ENCODE measurements at regions not wholly inside any gene's neighbourhood (a gene's known extent, or its start where the extent isn't known, plus 50 kb on each side); places are given as distances from the start of the nearest gene placed in this dataset.

- Histone ChIP-seq H2AFZ (ENCODE audit: control insufficient read depth, low read depth, low read length) (0 out of 2 replicates have a peak overlapping the region, but pooled peaks have one; percentile 4), H3K79me2 (ENCODE audit: control insufficient read depth, insufficient read depth, low read length) (no peaks in the 10 kb centered on the region), H3K27me3 (replicated peaks in 1 of 2; ENCODE audit: control insufficient read depth in 2 of 2, insufficient read depth in 2 of 2, low read length in 1 of 2) (no peaks in the 10 kb centered on the region), H3K4me3 (no peak overlapping the region), H3K4me2 (ENCODE audit: control insufficient read depth, insufficient read depth) (no peak overlapping the region), H3K9me3 (replicated peaks; ENCODE audit: control insufficient read depth, insufficient read depth, low read length) (no peaks in the 10 kb centered on the region), H3K4me1 (ENCODE audit: control insufficient read depth, insufficient read depth, low read length) (peaks cover 19% of the 10 kb centered on the region), H3K27ac (ENCODE audit: control insufficient read depth, insufficient read depth) (no peak overlapping the region), H3K36me3 (ENCODE audit: control insufficient read depth in 2 of 2, insufficient read depth in 2 of 2, low read length in 1 of 2) (no peaks in the 10 kb centered on the region), H4K20me1 (ENCODE audit: control insufficient read depth, insufficient read depth) (no peaks in the 10 kb centered on the region), H3K9ac (ENCODE audit: control insufficient read depth, insufficient read depth, low read length) (no peak overlapping the region)
- FAIRE-seq: no peak
- no TSS peak for BruUV-seq (replicated peaks)
- RAD21 ChIA-PET (ENCODE audit: unreplicated experiment): interaction anchor here (0.6 to 3.2 kb wide), 10 partner anchors 11 to 103 kb away, joined by 3 to 16 read pairs (median 4); no protein-coding TSS in a partner anchor
- CTCF ChIA-PET: interaction anchor here (1.2 to 3.5 kb wide), 12 partner anchors 8 to 107 kb away, joined by 3 to 19 read pairs (median 6); no protein-coding TSS in a partner anchor
- DNase-seq (ENCODE audit: low read depth, low spot score): no peak
- ATAC-seq: no peak
- TF ChIP-seq BHLHE40 (IDR thresholded peaks at IDR 0.05; ENCODE audit: borderline replicate concordance in 1 of 2, low read depth in 2 of 2, low read length in 1 of 2) (0 out of 4 replicates have a peak, but pooled peaks of 1 of the 2 experiments have one; percentile 10), HCFC1 (IDR thresholded peaks at IDR 0.05; ENCODE audit: low read length) (no peak), SMAD1 (IDR thresholded peaks at IDR 0.05; ENCODE audit: low read depth, partially characterized antibody) (no peak), RBBP5 (conservative IDR thresholded peaks at IDR 0.05) (no peak)
- in situ Hi-C loops (cut with MboI): no loop called here
- POLR2A ChIA-PET: interaction anchor here (0.6 to 2.1 kb wide), 6 partner anchors 8 to 102 kb away, joined by 3 to 15 read pairs (median 3); no protein-coding TSS in a partner anchor
- WGBS (ENCODE audit: insufficient coverage, insufficient replicate concordance, low lambda C conversion rate, missing lambda C conversion rate): 35% methylated on average over 4 of the region's 4 CpGs
- SMC1A ChIA-PET (ENCODE audit: uncharacterized antibody, unreplicated experiment): interaction anchor here (0.7 to 3.5 kb wide), 11 partner anchors 9 to 230 kb away, joined by 3 to 11 read pairs (median 3); no protein-coding TSS in a partner anchor
- intact Hi-C loops (cut with micrococcal nuclease; ENCODE audit: unreplicated experiment): no loop called here
Observed at GRCh38 chr5:139739150-139739974, 56.2 kb upstream of the PSD2 start.

Data from GM12878 (cell line).